Liver (tissue), 3 donors: ENCODE measurements at regions not wholly inside any gene's neighbourhood (a gene's known extent, or its start where the extent isn't known, plus 50 kb on each side); places are given as distances from the start of the nearest gene placed in this dataset.

ENCODE experiments used
- ATF3 ChIP-seq: IDR thresholded peaks from 2 replicates; pipeline ENCODE4 v1.6.1; 2016; ENCODE audit warnings: antibody characterized with exemption
- EGR1 ChIP-seq, 2 donors: IDR thresholded peaks; 2 replicates each; pipeline ENCODE4 v1.6.1; 2016 to 2018; ENCODE audit warnings: antibody characterized with exemption in 2 of 2, low read depth in 2 of 2
- JUND ChIP-seq, 2 donors: IDR thresholded peaks; 2 replicates each; pipeline ENCODE4 v1.6.1; 2016; ENCODE audit warnings: antibody characterized with exemption in 2 of 2
- RAD21 ChIP-seq, 2 donors: IDR thresholded peaks; 2 replicates each; pipeline ENCODE4 v1.6.1; 2016; ENCODE audit warnings: antibody characterized with exemption in 2 of 2, mild to moderate bottlenecking in 2 of 2
- TAF1 ChIP-seq: conservative IDR thresholded peaks from 2 replicates; pipeline ENCODE4 v1.6.1; 2016; ENCODE audit warnings: antibody characterized with exemption, mild to moderate bottlenecking
- YY1 ChIP-seq: IDR thresholded peaks from 2 replicates; pipeline ENCODE4 v1.6.1; 2016; ENCODE audit warnings: antibody characterized with exemption, mild to moderate bottlenecking
- TF ChIP-seq, protein P1 (sequence below): fragments of 150-350 bp; IDR thresholded peaks from 2 replicates; pipeline ENCODE4 v1.5.1; 2017; ENCODE audit warnings: improper control_type of control experiment, low read depth, low read length; ENCODE audit not compliant: missing input control
- TF ChIP-seq, protein P2 (sequence below): IDR thresholded peaks from 2 replicates; pipeline ENCODE4 v1.6.1; 2016; ENCODE audit warnings: antibody characterized with exemption, mild to moderate bottlenecking
- TF ChIP-seq, protein P3 (sequence below): IDR thresholded peaks from 2 replicates; pipeline ENCODE4 v1.6.1; 2016; ENCODE audit warnings: antibody characterized with exemption
- donor health status: healthy.
- donor health status: healthy.

- TF ChIP-seq, protein P1, sequence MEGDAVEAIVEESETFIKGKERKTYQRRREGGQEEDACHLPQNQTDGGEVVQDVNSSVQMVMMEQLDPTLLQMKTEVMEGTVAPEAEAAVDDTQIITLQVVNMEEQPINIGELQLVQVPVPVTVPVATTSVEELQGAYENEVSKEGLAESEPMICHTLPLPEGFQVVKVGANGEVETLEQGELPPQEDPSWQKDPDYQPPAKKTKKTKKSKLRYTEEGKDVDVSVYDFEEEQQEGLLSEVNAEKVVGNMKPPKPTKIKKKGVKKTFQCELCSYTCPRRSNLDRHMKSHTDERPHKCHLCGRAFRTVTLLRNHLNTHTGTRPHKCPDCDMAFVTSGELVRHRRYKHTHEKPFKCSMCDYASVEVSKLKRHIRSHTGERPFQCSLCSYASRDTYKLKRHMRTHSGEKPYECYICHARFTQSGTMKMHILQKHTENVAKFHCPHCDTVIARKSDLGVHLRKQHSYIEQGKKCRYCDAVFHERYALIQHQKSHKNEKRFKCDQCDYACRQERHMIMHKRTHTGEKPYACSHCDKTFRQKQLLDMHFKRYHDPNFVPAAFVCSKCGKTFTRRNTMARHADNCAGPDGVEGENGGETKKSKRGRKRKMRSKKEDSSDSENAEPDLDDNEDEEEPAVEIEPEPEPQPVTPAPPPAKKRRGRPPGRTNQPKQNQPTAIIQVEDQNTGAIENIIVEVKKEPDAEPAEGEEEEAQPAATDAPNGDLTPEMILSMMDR = no peak
- TF ChIP-seq TAF1 (no peak), YY1 (no peak), EGR1 (IDR thresholded peaks at IDR 0.05; ENCODE audit: low read depth in 2 of 2) (no peak), ATF3 (no peak), RAD21 (IDR thresholded peaks at IDR 0.05) (no peak), JUND (IDR thresholded peaks at IDR 0.05) (no peak)
- TF ChIP-seq, protein P2, sequence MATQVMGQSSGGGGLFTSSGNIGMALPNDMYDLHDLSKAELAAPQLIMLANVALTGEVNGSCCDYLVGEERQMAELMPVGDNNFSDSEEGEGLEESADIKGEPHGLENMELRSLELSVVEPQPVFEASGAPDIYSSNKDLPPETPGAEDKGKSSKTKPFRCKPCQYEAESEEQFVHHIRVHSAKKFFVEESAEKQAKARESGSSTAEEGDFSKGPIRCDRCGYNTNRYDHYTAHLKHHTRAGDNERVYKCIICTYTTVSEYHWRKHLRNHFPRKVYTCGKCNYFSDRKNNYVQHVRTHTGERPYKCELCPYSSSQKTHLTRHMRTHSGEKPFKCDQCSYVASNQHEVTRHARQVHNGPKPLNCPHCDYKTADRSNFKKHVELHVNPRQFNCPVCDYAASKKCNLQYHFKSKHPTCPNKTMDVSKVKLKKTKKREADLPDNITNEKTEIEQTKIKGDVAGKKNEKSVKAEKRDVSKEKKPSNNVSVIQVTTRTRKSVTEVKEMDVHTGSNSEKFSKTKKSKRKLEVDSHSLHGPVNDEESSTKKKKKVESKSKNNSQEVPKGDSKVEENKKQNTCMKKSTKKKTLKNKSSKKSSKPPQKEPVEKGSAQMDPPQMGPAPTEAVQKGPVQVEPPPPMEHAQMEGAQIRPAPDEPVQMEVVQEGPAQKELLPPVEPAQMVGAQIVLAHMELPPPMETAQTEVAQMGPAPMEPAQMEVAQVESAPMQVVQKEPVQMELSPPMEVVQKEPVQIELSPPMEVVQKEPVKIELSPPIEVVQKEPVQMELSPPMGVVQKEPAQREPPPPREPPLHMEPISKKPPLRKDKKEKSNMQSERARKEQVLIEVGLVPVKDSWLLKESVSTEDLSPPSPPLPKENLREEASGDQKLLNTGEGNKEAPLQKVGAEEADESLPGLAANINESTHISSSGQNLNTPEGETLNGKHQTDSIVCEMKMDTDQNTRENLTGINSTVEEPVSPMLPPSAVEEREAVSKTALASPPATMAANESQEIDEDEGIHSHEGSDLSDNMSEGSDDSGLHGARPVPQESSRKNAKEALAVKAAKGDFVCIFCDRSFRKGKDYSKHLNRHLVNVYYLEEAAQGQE = no peak
- TF ChIP-seq, protein P3, sequence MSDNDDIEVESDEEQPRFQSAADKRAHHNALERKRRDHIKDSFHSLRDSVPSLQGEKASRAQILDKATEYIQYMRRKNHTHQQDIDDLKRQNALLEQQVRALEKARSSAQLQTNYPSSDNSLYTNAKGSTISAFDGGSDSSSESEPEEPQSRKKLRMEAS = no peak
Measured at GRCh38 chr2:76455910-76456309, 745.2 kb upstream of the GCFC2 start.
